ENCODE measurements at regions not wholly inside any gene's neighbourhood (a gene's known extent, or its start where the extent isn't known, plus 50 kb on each side); places are given as distances from the start of the nearest gene placed in this dataset.
"Not testable (repeated sequence)": the region's sequence is repeated elsewhere in the genome, so short reads cannot be mapped to it uniquely, and the experiment has no call there.

GRCh38 chr13:83077499-83077898 lies 804.8 kb downstream of the SLITRK1 start:
- peaks cover 5% of the 10 kb centered on the region for H3K9me3 ChIP-seq (replicated peaks; ENCODE audit: control insufficient read depth, insufficient read depth, low read length)
- no peak overlapping the region for H3K4me3 ChIP-seq (replicated peaks in 1 of 3; ENCODE audit: insufficient read depth in 1 of 3, low read depth in 1 of 3, low read length in 3 of 3)
- no peak overlapping the region for H3K27ac ChIP-seq (ENCODE audit: insufficient read depth, low read depth, low read length)
- no peaks in the 10 kb centered on the region for H3K79me2 ChIP-seq (ENCODE audit: control insufficient read depth, insufficient read depth, low read length)
- intact Hi-C loops (cut with micrococcal nuclease) (no loop called here), dilution Hi-C loops (cut with MboI; ENCODE audit: extremely low pct_ligation_motif_present, low sequenced_read_pairs) (no loop called here)
- H3K27me3 ChIP-seq (ENCODE audit: control insufficient read depth in 2 of 2, insufficient read depth in 2 of 2, low read length in 2 of 2), result no peaks in the 10 kb centered on the region
- no peaks in the 10 kb centered on the region for H4K20me1 ChIP-seq (replicated peaks; ENCODE audit: control insufficient read depth, extremely low read depth, insufficient read depth, low read length)
- TF ChIP-seq FOS (IDR thresholded peaks at IDR 0.05; ENCODE audit: borderline replicate concordance, insufficient read depth, low read length) (no peak), EZH2 (IDR thresholded peaks at IDR 0.05; ENCODE audit: borderline replicate concordance, low read depth, low read length, severe bottlenecking) (no peak), JUN (IDR thresholded peaks at IDR 0.05; ENCODE audit: borderline replicate concordance, insufficient read depth, insufficient read length, low read depth) (no peak), MYC (IDR thresholded peaks at IDR 0.05; ENCODE audit: low read depth, low read length) (no peak), POLR2A (IDR thresholded peaks at IDR 0.05; ENCODE audit: low read depth, low read length) (no peak), POLR2AphosphoS5 (IDR thresholded peaks at IDR 0.05; ENCODE audit: insufficient read depth, low read depth, low read length) (no peak), GATA2 (IDR thresholded peaks at IDR 0.05; ENCODE audit: insufficient read depth, insufficient read length, low read depth, low read length) (no peak), MAX (IDR thresholded peaks at IDR 0.05; ENCODE audit: insufficient read depth, insufficient read length) (no peak), CTCF (IDR thresholded peaks at IDR 0.05; ENCODE audit: extremely low read depth in 1 of 2, insufficient read depth in 1 of 2, low read depth in 1 of 2, low read length in 2 of 2) (no peak)
- no peaks in the 10 kb centered on the region for H3K36me3 ChIP-seq (ENCODE audit: control insufficient read depth in 2 of 2, extremely low read depth in 1 of 2, insufficient read depth in 2 of 2, low read length in 2 of 2)
- no peak overlapping the region for H2AFZ ChIP-seq (ENCODE audit: low read depth, low read length)
- DNase-seq (ENCODE audit: low read depth, low spot score) (no peak), FAIRE-seq (no peak)
- no peak overlapping the region for H3K9ac ChIP-seq (replicated peaks; ENCODE audit: extremely low read depth, insufficient read depth, low read length)
- POLR2A ChIA-PET, result no interaction called here
- no peaks in the 10 kb centered on the region for H3K4me1 ChIP-seq (ENCODE audit: control insufficient read depth, extremely low read depth, insufficient read depth, low read length)
- CTCF ChIA-PET, result no interaction called here
- no TSS peak for BruUV-seq (replicated peaks)
- no peak overlapping the region for H3K4me2 ChIP-seq (ENCODE audit: insufficient read depth, low read length)
- H3K9me1 ChIP-seq (replicated peaks; ENCODE audit: control insufficient read depth, extremely low read depth, insufficient read depth, low read length), result no peaks in the 10 kb centered on the region

DNA sequence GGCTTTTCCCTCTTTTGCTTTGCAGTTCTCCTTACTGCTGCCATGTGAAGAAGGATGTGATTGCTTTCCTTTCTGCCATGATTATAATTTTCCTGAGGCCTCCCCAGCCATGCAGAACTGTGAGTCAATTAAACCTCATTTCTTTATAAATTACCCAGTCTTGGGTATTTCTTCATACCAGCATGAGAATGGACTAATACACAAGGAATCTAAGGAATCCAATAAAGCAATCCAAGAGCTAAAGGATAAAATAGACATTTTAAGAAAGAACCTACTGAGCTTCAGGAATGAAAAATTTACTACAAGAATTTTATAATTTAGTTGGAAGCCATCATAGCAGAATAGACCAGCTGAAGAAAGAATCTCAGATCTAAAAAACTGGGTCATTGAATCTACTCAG lies 808.3 kb downstream of the SLITRK1 start:
- H3K9ac ChIP-seq (replicated peaks; ENCODE audit: extremely low read depth, insufficient read depth, low read length); dilution Hi-C loops (cut with MboI; ENCODE audit: extremely low pct_ligation_motif_present, low sequenced_read_pairs); H2AFZ ChIP-seq (ENCODE audit: low read depth, low read length); DNase-seq (ENCODE audit: low read depth, low spot score); H3K79me2 ChIP-seq (ENCODE audit: control insufficient read depth, insufficient read depth, low read length); H3K9me3 ChIP-seq (replicated peaks; ENCODE audit: control insufficient read depth, insufficient read depth, low read length); CTCF ChIA-PET; intact Hi-C loops (cut with micrococcal nuclease); POLR2A ChIA-PET; FAIRE-seq; H3K4me3 ChIP-seq (replicated peaks in 1 of 3; ENCODE audit: insufficient read depth in 1 of 3, low read depth in 1 of 3, low read length in 3 of 3); H3K27me3 ChIP-seq (ENCODE audit: control insufficient read depth in 2 of 2, insufficient read depth in 2 of 2, low read length in 2 of 2); H3K36me3 ChIP-seq (ENCODE audit: control insufficient read depth in 2 of 2, extremely low read depth in 1 of 2, insufficient read depth in 2 of 2, low read length in 2 of 2); H3K4me2 ChIP-seq (ENCODE audit: insufficient read depth, low read length); H3K4me1 ChIP-seq (ENCODE audit: control insufficient read depth, extremely low read depth, insufficient read depth, low read length); BruUV-seq (replicated peaks); H3K27ac ChIP-seq (ENCODE audit: insufficient read depth, low read depth, low read length); H3K9me1 ChIP-seq (replicated peaks; ENCODE audit: control insufficient read depth, extremely low read depth, insufficient read depth, low read length); H4K20me1 ChIP-seq (replicated peaks; ENCODE audit: control insufficient read depth, extremely low read depth, insufficient read depth, low read length): not testable (repeated sequence)

Data from endothelial cell of umbilical vein (primary cell).